ENCODE measurements at regions not wholly inside any gene's neighbourhood (a gene's known extent, or its start where the extent isn't known, plus 50 kb on each side); places are given as distances from the start of the nearest gene placed in this dataset.

- H3K4me3 Mint-ChIP-seq (ENCODE audit: unreplicated experiment) = no peak overlapping the region
- peaks cover 3% of the 10 kb centered on the region for H3K9me3 Mint-ChIP-seq (ENCODE audit: low read depth)
- H3K4me1 Mint-ChIP-seq (ENCODE audit: low read depth) = no peaks in the 10 kb centered on the region
- TF ChIP-seq, protein P1, sequence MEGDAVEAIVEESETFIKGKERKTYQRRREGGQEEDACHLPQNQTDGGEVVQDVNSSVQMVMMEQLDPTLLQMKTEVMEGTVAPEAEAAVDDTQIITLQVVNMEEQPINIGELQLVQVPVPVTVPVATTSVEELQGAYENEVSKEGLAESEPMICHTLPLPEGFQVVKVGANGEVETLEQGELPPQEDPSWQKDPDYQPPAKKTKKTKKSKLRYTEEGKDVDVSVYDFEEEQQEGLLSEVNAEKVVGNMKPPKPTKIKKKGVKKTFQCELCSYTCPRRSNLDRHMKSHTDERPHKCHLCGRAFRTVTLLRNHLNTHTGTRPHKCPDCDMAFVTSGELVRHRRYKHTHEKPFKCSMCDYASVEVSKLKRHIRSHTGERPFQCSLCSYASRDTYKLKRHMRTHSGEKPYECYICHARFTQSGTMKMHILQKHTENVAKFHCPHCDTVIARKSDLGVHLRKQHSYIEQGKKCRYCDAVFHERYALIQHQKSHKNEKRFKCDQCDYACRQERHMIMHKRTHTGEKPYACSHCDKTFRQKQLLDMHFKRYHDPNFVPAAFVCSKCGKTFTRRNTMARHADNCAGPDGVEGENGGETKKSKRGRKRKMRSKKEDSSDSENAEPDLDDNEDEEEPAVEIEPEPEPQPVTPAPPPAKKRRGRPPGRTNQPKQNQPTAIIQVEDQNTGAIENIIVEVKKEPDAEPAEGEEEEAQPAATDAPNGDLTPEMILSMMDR (IDR thresholded peaks at IDR 0.05) = no peak
- no peak for DNase-seq (ENCODE audit: low spot score)
- H3K27me3 Mint-ChIP-seq (ENCODE audit: low read depth) = no peaks in the 10 kb centered on the region
- no peak overlapping the region for H3K27ac Mint-ChIP-seq (ENCODE audit: unreplicated experiment)
- no peaks in the 10 kb centered on the region for H3K36me3 Mint-ChIP-seq (ENCODE audit: low read depth)
Measured at GRCh38 chr14:48735607-48736006, 850.6 kb downstream of the RPS29 start.

- H3K9me3 Mint-ChIP-seq (ENCODE audit: low read depth) = peaks cover 3% of the 10 kb centered on the region
- H3K27ac Mint-ChIP-seq (ENCODE audit: unreplicated experiment) = no peak overlapping the region
- H3K4me1 Mint-ChIP-seq (ENCODE audit: low read depth) = no peaks in the 10 kb centered on the region
- H3K27me3 Mint-ChIP-seq (ENCODE audit: low read depth) = no peaks in the 10 kb centered on the region
- no peak overlapping the region for H3K4me3 Mint-ChIP-seq (ENCODE audit: unreplicated experiment)
- DNase-seq (ENCODE audit: low spot score) = no peak
- no peaks in the 10 kb centered on the region for H3K36me3 Mint-ChIP-seq (ENCODE audit: low read depth)
- TF ChIP-seq, protein P1 (IDR thresholded peaks at IDR 0.05) = no peak
Measured at GRCh38 chr14:48731260-48731659, 854.9 kb downstream of the RPS29 start.

- Mint-ChIP-seq H3K4me1 (ENCODE audit: low read depth) (peaks cover 11% of the 10 kb centered on the region), H3K9me3 (ENCODE audit: low read depth) (no peaks in the 10 kb centered on the region), H3K27me3 (ENCODE audit: low read depth) (no peaks in the 10 kb centered on the region), H3K4me3 (ENCODE audit: unreplicated experiment) (no peak overlapping the region), H3K27ac (ENCODE audit: unreplicated experiment) (no peak overlapping the region), H3K36me3 (ENCODE audit: low read depth) (no peaks in the 10 kb centered on the region)
- TF ChIP-seq, protein P1 (IDR thresholded peaks at IDR 0.05) = no peak
- DNase-seq (ENCODE audit: low spot score) = no peak
Measured at GRCh38 chr14:48726080-48726642, 860.0 kb downstream of the RPS29 start.

- no peaks in the 10 kb centered on the region for H3K27me3 Mint-ChIP-seq (ENCODE audit: low read depth)
- H3K27ac Mint-ChIP-seq (ENCODE audit: unreplicated experiment) = no peak overlapping the region
- TF ChIP-seq, protein P1 (IDR thresholded peaks at IDR 0.05) = no peak
- no peaks in the 10 kb centered on the region for H3K9me3 Mint-ChIP-seq (ENCODE audit: low read depth)
- peaks cover 11% of the 10 kb centered on the region for H3K4me1 Mint-ChIP-seq (ENCODE audit: low read depth)
- no peak for DNase-seq (ENCODE audit: low spot score)
- no peaks in the 10 kb centered on the region for H3K36me3 Mint-ChIP-seq (ENCODE audit: low read depth)
- no peak overlapping the region for H3K4me3 Mint-ChIP-seq (ENCODE audit: unreplicated experiment)
Measured at GRCh38 chr14:48725051-48725734, 861.0 kb downstream of the RPS29 start.

DNA sequence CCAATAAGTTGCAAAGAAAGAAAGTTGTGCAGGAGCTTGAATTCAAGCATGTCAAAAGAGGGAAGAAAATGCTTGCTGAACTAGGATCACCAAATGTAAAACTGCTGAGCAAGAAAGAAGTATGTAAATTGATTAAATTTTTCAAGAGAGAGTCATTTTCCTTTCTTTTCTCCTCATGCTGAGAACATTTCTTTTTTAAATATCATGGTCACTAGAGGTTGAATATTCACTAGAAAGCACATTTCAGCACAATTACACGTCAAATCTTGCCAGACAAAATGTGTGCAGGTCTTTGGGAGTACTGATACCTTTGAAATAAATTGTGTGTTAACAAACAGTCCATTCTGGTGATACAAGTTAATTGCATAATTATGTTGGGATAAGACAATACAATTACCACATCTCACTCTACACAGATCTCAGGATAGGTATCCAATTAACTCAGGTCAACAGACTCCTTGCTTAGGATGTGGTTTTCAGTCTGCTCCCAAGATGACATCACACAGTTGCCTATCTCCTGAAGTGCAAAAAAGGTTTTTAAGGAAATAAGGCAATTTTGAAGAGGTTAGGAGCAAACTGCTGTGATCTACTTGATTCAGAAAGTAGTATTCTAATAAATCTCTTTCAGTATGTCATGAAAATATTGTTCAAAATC, 862.2 kb downstream of the RPS29 start:
- no peaks in the 10 kb centered on the region for H3K9me3 Mint-ChIP-seq (ENCODE audit: low read depth)
- H3K36me3 Mint-ChIP-seq (ENCODE audit: low read depth) = no peaks in the 10 kb centered on the region
- H3K4me1 Mint-ChIP-seq (ENCODE audit: low read depth) = peaks cover 11% of the 10 kb centered on the region
- TF ChIP-seq, protein P1 (IDR thresholded peaks at IDR 0.05) = no peak
- DNase-seq (ENCODE audit: low spot score) = no peak
- H3K27me3 Mint-ChIP-seq (ENCODE audit: low read depth) = no peaks in the 10 kb centered on the region
- H3K4me3 Mint-ChIP-seq (ENCODE audit: unreplicated experiment) = no peak overlapping the region
- H3K27ac Mint-ChIP-seq (ENCODE audit: unreplicated experiment) = no peak overlapping the region

Data from chondrocyte (in vitro differentiated cells).